CD4-positive, CD25-positive, alpha-beta regulatory T cell (primary cell): ENCODE measurements at regions not wholly inside any gene's neighbourhood (a gene's known extent, or its start where the extent isn't known, plus 50 kb on each side); places are given as distances from the start of the nearest gene placed in this dataset.

ENCODE experiments used
- ATAC-seq, 2 donors: fragments of 150-1000 bp; cut with Tn5 transposase; one replicate each; pipeline ENCODE4 v1.10.0; 2021; ENCODE audit warnings: low read depth in 2 of 2, moderate number of reproducible peaks in 2 of 2, moderate library complexity in 1 of 2
- DNase-seq, 3 donors: peaks; one replicate each; pipeline versions ENCODE4 v3.0.0 to v3.0.0-alpha.2; 2012 to 2022; ENCODE audit warnings: mixed read lengths in 1 of 3
- H3K27ac ChIP-seq: one replicate; pipeline ENCODE4 v1.7.0; 2013; ENCODE audit warnings: mild to moderate bottlenecking, low read length; ENCODE audit not compliant: insufficient read depth, poor library complexity, severe bottlenecking
- H3K27me3 ChIP-seq: one replicate; pipeline ENCODE4 v1.7.0; 2013; ENCODE audit warnings: low read length; ENCODE audit not compliant: control insufficient read depth, insufficient read depth
- H3K36me3 ChIP-seq: one replicate; pipeline ENCODE4 v1.7.0; 2013; ENCODE audit warnings: mild to moderate bottlenecking, low read length, moderate library complexity; ENCODE audit not compliant: control insufficient read depth, insufficient read depth
- H3K4me1 ChIP-seq: 2 replicates; pipeline ENCODE4 v1.7.0; 2013; ENCODE audit warnings: mild to moderate bottlenecking, low read length; ENCODE audit not compliant: insufficient read depth, control insufficient read depth, poor library complexity, severe bottlenecking
- H3K4me3 ChIP-seq: one replicate; pipeline ENCODE4 v1.7.0; 2013; ENCODE audit warnings: low read depth, mild to moderate bottlenecking, low read length, moderate library complexity
- H3K9me3 ChIP-seq, 2 experiments: 1 replicate in 1 of 2; 2 replicates in 1 of 2; pipeline ENCODE4 v1.7.0; 2013; ENCODE audit warnings: low read length in 2 of 2, mild to moderate bottlenecking in 1 of 2, moderate library complexity in 1 of 2; ENCODE audit not compliant: control insufficient read depth in 2 of 2
- H3K27ac Mint-ChIP-seq, 3 donors: one replicate each; pipeline ENCODE4 v1.8.0; 2020 to 2022; ENCODE audit warnings: mild to moderate bottlenecking in 3 of 3, mixed read lengths in 3 of 3, moderate library complexity in 2 of 3
- H3K27me3 Mint-ChIP-seq: one replicate; pipeline ENCODE4 v1.8.0; 2022; ENCODE audit warnings: mild to moderate bottlenecking, mixed read lengths
- H3K36me3 Mint-ChIP-seq: one replicate; pipeline ENCODE4 v1.8.0; 2020; ENCODE audit warnings: mixed read lengths
- H3K4me1 Mint-ChIP-seq, 4 donors: one replicate each; pipeline ENCODE4 v1.8.0; 2020 to 2022; ENCODE audit warnings: mixed read lengths in 4 of 4, mild to moderate bottlenecking in 1 of 4
- H3K4me3 Mint-ChIP-seq, 4 donors: one replicate each; pipeline ENCODE4 v1.8.0; 2020 to 2022; ENCODE audit warnings: mild to moderate bottlenecking in 4 of 4, mixed read lengths in 4 of 4, moderate library complexity in 3 of 4
- H3K9me3 Mint-ChIP-seq, 7 donors: one replicate each; pipeline ENCODE4 v1.8.0; 2020 to 2022; ENCODE audit warnings: mixed read lengths in 7 of 7, mild to moderate bottlenecking in 3 of 7, moderate library complexity in 2 of 7

GRCh38 chr7:25574828-25575227, 346.5 kb upstream of the NPVF start:
- no peaks in the 10 kb centered on the region for H3K4me1 ChIP-seq
- no peaks in the 10 kb centered on the region for H3K9me3 ChIP-seq
- H3K4me3 ChIP-seq: no peak overlapping the region
- H3K4me1 Mint-ChIP-seq: no peaks in the 10 kb centered on the region
- H3K36me3 ChIP-seq: no peaks in the 10 kb centered on the region
- peaks cover 11% of the 10 kb centered on the region for H3K27me3 ChIP-seq
- H3K27ac Mint-ChIP-seq: no peak overlapping the region
- H3K9me3 Mint-ChIP-seq: no peaks in the 10 kb centered on the region
- DNase-seq: no peak
- H3K27me3 Mint-ChIP-seq: peaks cover 11% of the 10 kb centered on the region
- H3K27ac ChIP-seq: no peak overlapping the region
- H3K4me3 Mint-ChIP-seq: no peak overlapping the region
- ATAC-seq: no peak
- H3K36me3 Mint-ChIP-seq: no peaks in the 10 kb centered on the region

- H3K36me3 Mint-ChIP-seq: no peaks in the 10 kb centered on the region
- no peaks in the 10 kb centered on the region for H3K36me3 ChIP-seq
- H3K4me3 ChIP-seq: no peak overlapping the region
- no peaks in the 10 kb centered on the region for H3K9me3 ChIP-seq
- no peak overlapping the region for H3K27ac Mint-ChIP-seq
- no peak for ATAC-seq
- no peaks in the 10 kb centered on the region for H3K4me1 Mint-ChIP-seq
- peaks cover 19% of the 10 kb centered on the region for H3K27me3 Mint-ChIP-seq
- H3K27ac ChIP-seq: no peak overlapping the region
- DNase-seq: no peak
- H3K4me3 Mint-ChIP-seq: no peak overlapping the region
- no peaks in the 10 kb centered on the region for H3K4me1 ChIP-seq
- H3K27me3 ChIP-seq: peaks cover 11% of the 10 kb centered on the region
- no peaks in the 10 kb centered on the region for H3K9me3 Mint-ChIP-seq
These were observed 347.3 kb upstream of the NPVF start for GRCh38 chr7:25575634-25576033.

- Histone ChIP-seq H3K4me3 (no peak overlapping the region), H3K4me1 (no peaks in the 10 kb centered on the region), H3K9me3 (no peaks in the 10 kb centered on the region), H3K36me3 (no peaks in the 10 kb centered on the region), H3K27ac (no peak overlapping the region), H3K27me3 (peaks cover 6% of the 10 kb centered on the region)
- Mint-ChIP-seq H3K27ac (no peak overlapping the region), H3K4me3 (no peak overlapping the region), H3K9me3 (no peaks in the 10 kb centered on the region), H3K36me3 (no peaks in the 10 kb centered on the region), H3K4me1 (no peaks in the 10 kb centered on the region), H3K27me3 (peaks cover 20% of the 10 kb centered on the region)
- ATAC-seq: no peak
- no peak for DNase-seq
These were observed 350.9 kb upstream of the NPVF start for GRCh38 chr7:25578991-25579777.

- no peak overlapping the region for H3K4me3 Mint-ChIP-seq
- ATAC-seq (no peak), DNase-seq (no peak)
- H3K4me1 Mint-ChIP-seq: no peaks in the 10 kb centered on the region
- Histone ChIP-seq H3K27me3 (peaks cover 6% of the 10 kb centered on the region), H3K4me3 (no peak overlapping the region), H3K9me3 (no peaks in the 10 kb centered on the region), H3K27ac (no peak overlapping the region), H3K4me1 (no peaks in the 10 kb centered on the region), H3K36me3 (no peaks in the 10 kb centered on the region)
- peaks cover 20% of the 10 kb centered on the region for H3K27me3 Mint-ChIP-seq
- H3K27ac Mint-ChIP-seq: no peak overlapping the region
- H3K36me3 Mint-ChIP-seq: no peaks in the 10 kb centered on the region
- no peaks in the 10 kb centered on the region for H3K9me3 Mint-ChIP-seq
These were observed 351.4 kb upstream of the NPVF start for GRCh38 chr7:25579778-25580075.

- Histone ChIP-seq H3K27ac (no peak overlapping the region), H3K4me1 (no peaks in the 10 kb centered on the region), H3K27me3 (peaks cover 6% of the 10 kb centered on the region), H3K4me3 (no peak overlapping the region), H3K9me3 (no peaks in the 10 kb centered on the region), H3K36me3 (no peaks in the 10 kb centered on the region)
- Mint-ChIP-seq H3K4me3 (no peak overlapping the region), H3K27ac (no peak overlapping the region), H3K9me3 (no peaks in the 10 kb centered on the region), H3K36me3 (no peaks in the 10 kb centered on the region), H3K4me1 (no peaks in the 10 kb centered on the region), H3K27me3 (peaks cover 20% of the 10 kb centered on the region)
- no peak for DNase-seq
- ATAC-seq: no peak
These were observed 351.9 kb upstream of the NPVF start for GRCh38 chr7:25580141-25580540.

- H3K27ac ChIP-seq: no peak overlapping the region
- no peak for ATAC-seq
- Mint-ChIP-seq H3K36me3 (no peaks in the 10 kb centered on the region), H3K9me3 (no peaks in the 10 kb centered on the region), H3K4me3 (no peak overlapping the region), H3K27me3 (peaks cover 23% of the 10 kb centered on the region), H3K4me1 (no peaks in the 10 kb centered on the region), H3K27ac (no peak overlapping the region)
- no peaks in the 10 kb centered on the region for H3K9me3 ChIP-seq
- H3K27me3 ChIP-seq: peaks cover 4% of the 10 kb centered on the region
- no peaks in the 10 kb centered on the region for H3K4me1 ChIP-seq
- DNase-seq: no peak
- no peak overlapping the region for H3K4me3 ChIP-seq
- H3K36me3 ChIP-seq: no peaks in the 10 kb centered on the region
These were observed 355.3 kb upstream of the NPVF start for GRCh38 chr7:25583621-25584020.

- no peaks in the 10 kb centered on the region for H3K27me3 ChIP-seq
- H3K36me3 Mint-ChIP-seq: no peaks in the 10 kb centered on the region
- no peaks in the 10 kb centered on the region for H3K4me1 ChIP-seq
- H3K9me3 Mint-ChIP-seq: no peaks in the 10 kb centered on the region
- DNase-seq (no peak), ATAC-seq (no peak)
- no peak overlapping the region for H3K27ac ChIP-seq
- H3K4me3 ChIP-seq: no peak overlapping the region
- H3K4me3 Mint-ChIP-seq: no peak overlapping the region
- H3K9me3 ChIP-seq: no peaks in the 10 kb centered on the region
- no peaks in the 10 kb centered on the region for H3K4me1 Mint-ChIP-seq
- no peak overlapping the region for H3K27ac Mint-ChIP-seq
- H3K36me3 ChIP-seq: no peaks in the 10 kb centered on the region
- peaks cover 27% of the 10 kb centered on the region for H3K27me3 Mint-ChIP-seq
These were observed 356.0 kb upstream of the NPVF start for GRCh38 chr7:25584112-25584938.

- H3K9me3 Mint-ChIP-seq: no peaks in the 10 kb centered on the region
- no peaks in the 10 kb centered on the region for H3K4me1 ChIP-seq
- H3K4me3 Mint-ChIP-seq: no peak overlapping the region
- H3K36me3 ChIP-seq: no peaks in the 10 kb centered on the region
- DNase-seq (no peak), ATAC-seq (no peak)
- H3K36me3 Mint-ChIP-seq: no peaks in the 10 kb centered on the region
- H3K27me3 Mint-ChIP-seq: peaks cover 25% of the 10 kb centered on the region
- no peaks in the 10 kb centered on the region for H3K4me1 Mint-ChIP-seq
- H3K4me3 ChIP-seq: no peak overlapping the region
- H3K27ac Mint-ChIP-seq: no peak overlapping the region
- H3K27ac ChIP-seq: no peak overlapping the region
- peaks cover 2% of the 10 kb centered on the region for H3K27me3 ChIP-seq
- H3K9me3 ChIP-seq: no peaks in the 10 kb centered on the region
These were observed 358.2 kb upstream of the NPVF start for GRCh38 chr7:25586513-25586912.
